ENCODE measurements at regions not wholly inside any gene's neighbourhood (a gene's known extent, or its start where the extent isn't known, plus 50 kb on each side); places are given as distances from the start of the nearest gene placed in this dataset.

GRCh38 chr1:234970731-234971476 is 157.7 kb downstream of the TOMM20 start:
- TF ChIP-seq EP300 (IDR thresholded peaks at IDR 0.05) (peak in 1 of 4 donors; percentile 0), CTCF (IDR thresholded peaks at IDR 0.05) (no peak), POLR2A (IDR thresholded peaks at IDR 0.05) (peak in 1 of 2 donors; percentile 18)
